SK-N-SH treated with all-trans-retinoic acid at 6 μM for 48 hours (cell line): ENCODE measurements at regions not wholly inside any gene's neighbourhood (a gene's known extent, or its start where the extent isn't known, plus 50 kb on each side); places are given as distances from the start of the nearest gene placed in this dataset.

Source experiments
- CREB5 ChIP-seq: fragments of 250-450 bp; sonication (Bioruptor Pico); IDR thresholded peaks from 2 replicates; pipeline ENCODE4 v1.5.1; 2020; ENCODE audit warnings: low read depth, mild to moderate bottlenecking, moderate library complexity
- CSDC2 ChIP-seq: fragments of 250-450 bp; sonication (Bioruptor Pico); IDR thresholded peaks from 2 replicates; pipeline ENCODE4 v1.5.0; 2020; ENCODE audit warnings: mild to moderate bottlenecking, moderate library complexity
- PATZ1 ChIP-seq: fragments of 250-450 bp; sonication (Bioruptor Pico); IDR thresholded peaks from 2 replicates; pipeline ENCODE4 v1.8.0; 2020; ENCODE audit warnings: mild to moderate bottlenecking, moderate library complexity, borderline replicate concordance
- PPARA ChIP-seq: fragments of 250-450 bp; sonication (Bioruptor Pico); IDR thresholded peaks from 2 replicates; pipeline ENCODE4 v1.5.0; 2020; ENCODE audit warnings: mild to moderate bottlenecking, borderline replicate concordance
- ZNF565 ChIP-seq: fragments of 450-650 bp; formaldehyde crosslinking; conservative IDR thresholded peaks from 2 replicates; pipeline ENCODE4 v1.5.0; 2020; ENCODE audit warnings: low read depth, mild to moderate bottlenecking, moderate library complexity
- TF ChIP-seq, protein P1 (sequence below): fragments of 250-450 bp; sonication (Bioruptor Pico); IDR thresholded peaks from 2 replicates; pipeline ENCODE4 v1.8.0; 2021; ENCODE audit warnings: low read depth, mild to moderate bottlenecking, moderate library complexity, borderline replicate concordance

GRCh38 chr4:37157476-37158167 lies 86.9 kb upstream of the NWD2 start:
- TF ChIP-seq, protein P1, sequence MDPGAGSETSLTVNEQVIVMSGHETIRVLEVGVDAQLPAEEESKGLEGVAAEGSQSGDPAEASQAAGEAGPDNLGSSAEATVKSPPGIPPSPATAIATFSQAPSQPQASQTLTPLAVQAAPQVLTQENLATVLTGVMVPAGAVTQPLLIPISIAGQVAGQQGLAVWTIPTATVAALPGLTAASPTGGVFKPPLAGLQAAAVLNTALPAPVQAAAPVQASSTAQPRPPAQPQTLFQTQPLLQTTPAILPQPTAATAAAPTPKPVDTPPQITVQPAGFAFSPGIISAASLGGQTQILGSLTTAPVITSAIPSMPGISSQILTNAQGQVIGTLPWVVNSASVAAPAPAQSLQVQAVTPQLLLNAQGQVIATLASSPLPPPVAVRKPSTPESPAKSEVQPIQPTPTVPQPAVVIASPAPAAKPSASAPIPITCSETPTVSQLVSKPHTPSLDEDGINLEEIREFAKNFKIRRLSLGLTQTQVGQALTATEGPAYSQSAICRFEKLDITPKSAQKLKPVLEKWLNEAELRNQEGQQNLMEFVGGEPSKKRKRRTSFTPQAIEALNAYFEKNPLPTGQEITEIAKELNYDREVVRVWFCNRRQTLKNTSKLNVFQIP, result no peak
- TF ChIP-seq ZNF565 (CRISPR knock-in tag), result no peak
- TF ChIP-seq CREB5 (CRISPR knock-in tag), result no peak
- no peak for TF ChIP-seq PPARA (CRISPR knock-in tag)
- no peak for TF ChIP-seq CSDC2 (CRISPR knock-in tag)
- TF ChIP-seq PATZ1 (CRISPR knock-in tag), result no peak
